ENCODE measurements at regions not wholly inside any gene's neighbourhood (a gene's known extent, or its start where the extent isn't known, plus 50 kb on each side); places are given as distances from the start of the nearest gene placed in this dataset.
"Not testable (repeated sequence)": the region's sequence is repeated elsewhere in the genome, so short reads cannot be mapped to it uniquely, and the experiment has no call there.

GRCh38 chrX:112367065-112367464, 284.5 kb upstream of the TRPC5 start:
- DNase-seq (ENCODE audit: low spot score): no peak

GRCh38 chrX:112359906-112360305, 277.3 kb upstream of the TRPC5 start:
- DNase-seq (ENCODE audit: low spot score): no peak

GRCh38 chrX:112355931-112356330, 273.4 kb upstream of the TRPC5 start:
- no peak for DNase-seq (ENCODE audit: low spot score)

- no peak for DNase-seq (ENCODE audit: low spot score)
These were observed 259.0 kb upstream of the TRPC5 start for GRCh38 chrX:112341598-112341997.

- no peak for DNase-seq (ENCODE audit: low spot score)
These were observed 230.6 kb upstream of the TRPC5 start for GRCh38 chrX:112313201-112313600.

GRCh38 chrX:112306027-112306426, 223.5 kb upstream of the TRPC5 start:
- DNase-seq (ENCODE audit: low spot score): no peak

GRCh38 chrX:112279940-112280339, 197.4 kb upstream of the TRPC5 start:
- DNase-seq (ENCODE audit: low spot score): no peak

- DNase-seq (ENCODE audit: low spot score): no peak
These were observed 188.4 kb upstream of the TRPC5 start for GRCh38 chrX:112270991-112271390.

GRCh38 chrX:112266136-112266535, 183.6 kb upstream of the TRPC5 start:
- DNase-seq (ENCODE audit: low spot score): no peak

- no peak for DNase-seq (ENCODE audit: low spot score)
These were observed 176.8 kb upstream of the TRPC5 start for GRCh38 chrX:112259375-112259774.

- DNase-seq (ENCODE audit: low spot score): no peak
These were observed 172.3 kb upstream of the TRPC5 start for GRCh38 chrX:112254896-112255295.

- no peak for DNase-seq (ENCODE audit: low spot score)
These were observed 165.1 kb upstream of the TRPC5 start for GRCh38 chrX:112247714-112248113.

- DNase-seq (ENCODE audit: low spot score): no peak
These were observed 153.0 kb upstream of the TRPC5 start for GRCh38 chrX:112235547-112235946.

GRCh38 chrX:112233164-112233563, 150.6 kb upstream of the TRPC5 start:
- DNase-seq (ENCODE audit: low spot score): no peak

GRCh38 chrX:112226795-112227194, 144.2 kb upstream of the TRPC5 start:
- DNase-seq (ENCODE audit: low spot score): not testable (repeated sequence)

GRCh38 chrX:112223391-112223790, 140.8 kb upstream of the TRPC5 start:
- DNase-seq (ENCODE audit: low spot score): no peak

- no peak for DNase-seq (ENCODE audit: low spot score)
These were observed 135.8 kb upstream of the TRPC5 start for GRCh38 chrX:112218388-112218787.

GRCh38 chrX:112211459-112211858, 128.9 kb upstream of the TRPC5 start:
- peak; percentile 2 for DNase-seq (ENCODE audit: low spot score)

GRCh38 chrX:112197840-112198239, 115.3 kb upstream of the TRPC5 start:
- no peak for DNase-seq (ENCODE audit: low spot score)

- DNase-seq (ENCODE audit: low spot score): no peak
These were observed 108.1 kb upstream of the TRPC5 start for GRCh38 chrX:112190646-112191045.

GRCh38 chrX:112181361-112181760, 98.8 kb upstream of the TRPC5 start:
- DNase-seq (ENCODE audit: low spot score): not testable (repeated sequence)

- DNase-seq (ENCODE audit: low spot score): no peak
These were observed 81.8 kb upstream of the TRPC5 start for GRCh38 chrX:112164420-112164819.

- DNase-seq (ENCODE audit: low spot score): no peak
These were observed 81.3 kb upstream of the TRPC5 start for GRCh38 chrX:112163906-112164305.

- DNase-seq (ENCODE audit: low spot score): no peak
These were observed 65.8 kb upstream of the TRPC5 start for GRCh38 chrX:112148397-112148796.

GRCh38 chrX:112147206-112147605, 64.6 kb upstream of the TRPC5 start:
- DNase-seq (ENCODE audit: low spot score): peak; percentile 35
